ENCODE measurements at regions not wholly inside any gene's neighbourhood (a gene's known extent, or its start where the extent isn't known, plus 50 kb on each side); places are given as distances from the start of the nearest gene placed in this dataset.

- WGBS (ENCODE audit: missing lambda C conversion rate): 12% methylated on average over 8 of the region's 8 CpGs
- FAIRE-seq (no peak), ATAC-seq (no peak)
These were observed 259.4 kb downstream of the BUD13 start for GRCh38 chr11:116513278-116513823.

GRCh38 chr11:116512841-116513240, 259.9 kb downstream of the BUD13 start:
- Histone ChIP-seq H3K4me1 (no peaks in the 10 kb centered on the region), H3K27ac (no peak overlapping the region), H3K4me2 (no peak overlapping the region), H3K9me3 (no peaks in the 10 kb centered on the region), H3K4me3 (no peak overlapping the region)
- TF ChIP-seq HOXB5 (CRISPR knock-in tag; IDR thresholded peaks at IDR 0.05): no peak
- TF ChIP-seq HES2 (IDR thresholded peaks at IDR 0.05): no peak
- TF ChIP-seq BCL3 (IDR thresholded peaks at IDR 0.05): no peak
- ATAC-seq: no peak
- ChIA-PET CTCF (interaction anchor here (1.2 to 1.5 kb wide), 2 partner anchors 36 to 128 kb away, joined by 3 to 4 read pairs; no protein-coding TSS in a partner anchor), POLR2A (no interaction called here)
- 17% methylated on average over 2 of the region's 2 CpGs for WGBS (ENCODE audit: missing lambda C conversion rate)
- FAIRE-seq: no peak
- DNase-seq (ENCODE audit: low read depth in 1 of 2, low spot score in 1 of 2): no peak

More at GRCh38 chr11:116513278-116513823, 259.4 kb downstream of the BUD13 start:
- no peak overlapping the region for H3K4me2 ChIP-seq
- H3K4me1 ChIP-seq: no peaks in the 10 kb centered on the region
- no peak for TF ChIP-seq POLR2AphosphoS2 (conservative IDR thresholded peaks at IDR 0.05; ENCODE audit: low read length)
- no peak for TF ChIP-seq ATOH8 (CRISPR knock-in tag; IDR thresholded peaks at IDR 0.05; ENCODE audit: low read depth)
- TF ChIP-seq ZC3H11A (IDR thresholded peaks at IDR 0.05): no peak
- no peak for TF ChIP-seq KDM5A (IDR thresholded peaks at IDR 0.05)
- no peak for TF ChIP-seq KDM1A (IDR thresholded peaks at IDR 0.05; ENCODE audit: low read depth)
- no peak for TF ChIP-seq ELK1 (IDR thresholded peaks at IDR 0.05; ENCODE audit: low read depth, low read length)
- TF ChIP-seq REST (IDR thresholded peaks at IDR 0.05): no peak
- no peak for TF ChIP-seq JUN (IDR thresholded peaks at IDR 0.05)
- TF ChIP-seq HES2 (IDR thresholded peaks at IDR 0.05): no peak
- no peak for TF ChIP-seq CHD4 (IDR thresholded peaks at IDR 0.05; ENCODE audit: borderline replicate concordance)
- TF ChIP-seq EHMT2 (IDR thresholded peaks at IDR 0.05; ENCODE audit: low read depth): no peak
- no peak for TF ChIP-seq PHF8 (IDR thresholded peaks at IDR 0.05; ENCODE audit: borderline replicate concordance, low read depth)
- no peak for TF ChIP-seq ZNF302 (CRISPR knock-in tag; IDR thresholded peaks at IDR 0.05)
- no peak for TF ChIP-seq MYC (IDR thresholded peaks at IDR 0.05; ENCODE audit: borderline replicate concordance, low read length)
- no peak for TF ChIP-seq ESRRA (IDR thresholded peaks at IDR 0.05; ENCODE audit: borderline replicate concordance, low read length)
- TF ChIP-seq NR3C1 (IDR thresholded peaks at IDR 0.05): no peak
- DNase-seq (ENCODE audit: low read depth in 1 of 2, low spot score in 1 of 2): no peak
- no peaks in the 10 kb centered on the region for H3K9me3 ChIP-seq
- ChIA-PET POLR2A (no interaction called here), CTCF (interaction anchor here (0.6 to 1.5 kb wide), 6 partner anchors 9 to 178 kb away, joined by 3 to 8 read pairs (median 4); no protein-coding TSS in a partner anchor)
- no peak overlapping the region for H3K27ac ChIP-seq
- no peak overlapping the region for H3K4me3 ChIP-seq
